ENCODE measurements at regions not wholly inside any gene's neighbourhood (a gene's known extent, or its start where the extent isn't known, plus 50 kb on each side); places are given as distances from the start of the nearest gene placed in this dataset.
A peak's percentile ranks its signal among the peaks of the same experiment; 100 is the strongest.
"Not testable (repeated sequence)": the region's sequence is repeated elsewhere in the genome, so short reads cannot be mapped to it uniquely, and the experiment has no call there.

DNA sequence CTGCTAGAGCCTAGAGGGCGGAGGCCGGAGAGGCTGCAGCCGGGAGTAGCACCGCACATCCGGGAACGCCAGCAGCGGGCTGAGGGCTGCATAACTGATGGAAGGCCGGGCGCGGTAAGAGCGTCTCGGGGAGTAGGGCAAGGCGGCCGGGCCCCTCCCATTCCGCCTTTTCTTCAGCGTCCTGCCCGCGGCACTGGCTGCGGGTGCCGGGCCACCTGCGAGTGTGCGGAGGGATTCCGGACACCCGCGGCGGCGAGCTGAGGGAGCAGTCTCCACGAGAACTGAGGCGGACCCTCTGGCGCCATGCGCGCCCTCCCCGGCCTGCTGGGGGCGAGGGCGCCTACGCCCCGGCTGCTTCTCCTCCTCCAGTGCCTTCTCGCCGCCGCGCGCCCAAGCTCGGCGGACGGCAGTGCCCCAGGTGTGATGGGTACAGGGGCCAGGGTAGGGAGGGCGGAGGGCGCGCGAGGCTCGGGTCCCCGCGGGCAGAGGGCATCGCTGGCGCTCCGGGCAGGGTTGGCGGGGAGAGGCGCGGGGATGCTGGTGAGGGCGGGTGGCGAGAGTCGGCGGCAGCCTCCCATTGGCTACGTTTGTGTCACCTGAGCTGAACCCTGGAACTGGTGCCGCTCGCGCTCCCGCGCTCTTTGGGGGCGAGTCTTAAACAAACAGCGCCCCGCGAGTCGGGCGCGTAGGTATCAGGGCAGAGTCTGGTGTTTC lies 334.4 kb downstream of the SRGAP2C start (continued):
- TF ChIP-seq, protein P1, sequence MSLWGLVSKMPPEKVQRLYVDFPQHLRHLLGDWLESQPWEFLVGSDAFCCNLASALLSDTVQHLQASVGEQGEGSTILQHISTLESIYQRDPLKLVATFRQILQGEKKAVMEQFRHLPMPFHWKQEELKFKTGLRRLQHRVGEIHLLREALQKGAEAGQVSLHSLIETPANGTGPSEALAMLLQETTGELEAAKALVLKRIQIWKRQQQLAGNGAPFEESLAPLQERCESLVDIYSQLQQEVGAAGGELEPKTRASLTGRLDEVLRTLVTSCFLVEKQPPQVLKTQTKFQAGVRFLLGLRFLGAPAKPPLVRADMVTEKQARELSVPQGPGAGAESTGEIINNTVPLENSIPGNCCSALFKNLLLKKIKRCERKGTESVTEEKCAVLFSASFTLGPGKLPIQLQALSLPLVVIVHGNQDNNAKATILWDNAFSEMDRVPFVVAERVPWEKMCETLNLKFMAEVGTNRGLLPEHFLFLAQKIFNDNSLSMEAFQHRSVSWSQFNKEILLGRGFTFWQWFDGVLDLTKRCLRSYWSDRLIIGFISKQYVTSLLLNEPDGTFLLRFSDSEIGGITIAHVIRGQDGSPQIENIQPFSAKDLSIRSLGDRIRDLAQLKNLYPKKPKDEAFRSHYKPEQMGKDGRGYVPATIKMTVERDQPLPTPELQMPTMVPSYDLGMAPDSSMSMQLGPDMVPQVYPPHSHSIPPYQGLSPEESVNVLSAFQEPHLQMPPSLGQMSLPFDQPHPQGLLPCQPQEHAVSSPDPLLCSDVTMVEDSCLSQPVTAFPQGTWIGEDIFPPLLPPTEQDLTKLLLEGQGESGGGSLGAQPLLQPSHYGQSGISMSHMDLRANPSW (CRISPR knock-in tag; conservative IDR thresholded peaks at IDR 0.05; ENCODE audit: low read depth): no peak
- TF ChIP-seq TEAD1 (CRISPR knock-in tag; IDR thresholded peaks at IDR 0.05): peak; percentile 17; the same call in 1 of the 2 replicates
- TF ChIP-seq ZBTB21 (CRISPR knock-in tag; IDR thresholded peaks at IDR 0.05; ENCODE audit: borderline replicate concordance): peak; percentile 20; the same call in 1 of the 2 replicates
- TF ChIP-seq, protein P2, sequence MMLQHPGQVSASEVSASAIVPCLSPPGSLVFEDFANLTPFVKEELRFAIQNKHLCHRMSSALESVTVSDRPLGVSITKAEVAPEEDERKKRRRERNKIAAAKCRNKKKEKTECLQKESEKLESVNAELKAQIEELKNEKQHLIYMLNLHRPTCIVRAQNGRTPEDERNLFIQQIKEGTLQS (CRISPR knock-in tag; conservative IDR thresholded peaks at IDR 0.05): 0 out of 2 replicates have a peak, but pooled peaks have one; percentile 17

DNA sequence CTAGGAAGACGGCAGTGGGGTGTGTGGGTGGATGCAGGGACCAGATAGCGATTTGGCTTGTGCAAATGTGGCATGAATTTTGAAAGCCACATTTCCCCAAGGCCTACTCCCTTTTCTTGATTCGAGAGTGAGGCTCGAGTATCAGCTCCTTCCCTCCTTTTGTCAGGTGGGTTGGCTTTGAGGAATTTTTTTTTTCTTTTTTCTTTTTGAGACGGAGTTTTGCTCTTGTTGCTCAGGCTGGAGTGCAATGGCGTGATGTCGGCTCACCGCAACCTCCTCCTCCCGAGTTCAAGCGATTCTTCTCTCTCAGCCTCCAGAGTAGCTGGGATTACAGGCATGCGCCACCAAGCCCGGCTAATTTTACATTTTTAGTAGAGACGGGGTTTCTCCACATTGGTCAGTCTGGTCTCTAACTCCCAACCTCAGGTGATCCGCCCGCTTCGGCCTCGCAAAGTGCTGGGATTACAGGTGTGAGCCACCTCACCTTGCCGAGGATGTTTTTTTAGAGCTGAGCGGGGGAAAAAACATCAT lies 335.0 kb downstream of the SRGAP2C start:
- not testable (repeated sequence) for ATAC-seq, H3K36me3 Mint-ChIP-seq, H3K9me3 Mint-ChIP-seq
- peak; percentile 21 for DNase-seq (ENCODE audit: low spot score)
- peaks cover 22% of the 10 kb centered on the region for H3K4me1 Mint-ChIP-seq
- H3K4me3 Mint-ChIP-seq: peak overlapping the region; percentile 78
- H3K27ac Mint-ChIP-seq: peak overlapping the region; percentile 80; the same call in 1 of the 2 replicates
- peaks cover 15% of the 10 kb centered on the region for H3K27me3 Mint-ChIP-seq (ENCODE audit: low read depth)
- POLR2A ChIA-PET: interaction anchor here (0.8 to 1.8 kb wide), 4 partner anchors 19 to 565 kb away, joined by 3 to 7 read pairs (median 3); no protein-coding TSS in a partner anchor
- CTCF ChIA-PET: interaction anchor here (1.3 kb wide), 1 partner anchor 19 kb away, joined by 3 read pairs; no protein-coding TSS in a partner anchor

DNA sequence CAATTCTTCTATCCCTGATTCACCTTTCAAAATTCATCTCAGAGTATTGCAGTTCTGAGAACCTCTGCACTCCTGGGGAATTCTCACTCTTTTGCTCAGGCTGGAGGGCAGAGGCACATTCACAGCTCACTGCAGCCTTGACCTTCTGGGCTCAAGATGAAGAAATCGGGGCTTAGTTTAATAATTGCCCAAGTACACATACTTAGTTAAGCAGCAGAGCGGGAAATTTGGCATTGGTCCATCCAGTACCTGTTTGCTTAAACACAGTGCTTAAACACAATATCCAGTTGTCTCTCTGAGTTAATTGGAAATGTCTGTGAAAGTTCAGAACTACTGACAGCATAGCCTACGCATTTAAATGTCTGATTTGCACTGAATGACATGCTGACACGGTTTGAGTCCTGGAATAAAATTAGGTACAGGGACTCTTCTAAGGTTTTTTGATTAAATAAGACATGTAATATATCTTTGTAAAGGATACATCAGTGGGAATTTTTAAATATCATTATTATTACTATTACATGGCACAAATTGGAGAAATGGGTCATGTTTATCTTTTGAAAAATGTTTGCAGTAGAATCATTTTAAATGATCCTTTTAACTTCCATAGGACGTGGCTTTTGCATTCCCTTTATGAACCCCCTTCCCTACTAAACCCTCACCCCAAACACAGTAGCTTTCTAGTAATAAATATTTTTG lies 337.4 kb downstream of the SRGAP2C start:
- no peak for DNase-seq (ENCODE audit: low spot score)
- H3K4me3 Mint-ChIP-seq: no peak overlapping the region
- H3K27ac Mint-ChIP-seq: no peak overlapping the region; the same call in 1 of the 2 replicates
- TF ChIP-seq GABPB1 (CRISPR knock-in tag; IDR thresholded peaks at IDR 0.05): peak; percentile 74
- TF ChIP-seq, protein P3, sequence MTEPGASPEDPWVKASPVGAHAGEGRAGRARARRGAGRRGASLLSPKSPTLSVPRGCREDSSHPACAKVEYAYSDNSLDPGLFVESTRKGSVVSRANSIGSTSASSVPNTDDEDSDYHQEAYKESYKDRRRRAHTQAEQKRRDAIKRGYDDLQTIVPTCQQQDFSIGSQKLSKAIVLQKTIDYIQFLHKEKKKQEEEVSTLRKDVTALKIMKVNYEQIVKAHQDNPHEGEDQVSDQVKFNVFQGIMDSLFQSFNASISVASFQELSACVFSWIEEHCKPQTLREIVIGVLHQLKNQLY (CRISPR knock-in tag; IDR thresholded peaks at IDR 0.05): no peak
- no peaks in the 10 kb centered on the region for H3K36me3 Mint-ChIP-seq
- H3K4me1 Mint-ChIP-seq: peaks cover 22% of the 10 kb centered on the region
- H3K9me3 Mint-ChIP-seq: no peaks in the 10 kb centered on the region
- POLR2A ChIA-PET: no interaction called here
- H3K27me3 Mint-ChIP-seq (ENCODE audit: low read depth): peaks cover 15% of the 10 kb centered on the region
- CTCF ChIA-PET: no interaction called here
- no peak for ATAC-seq

DNA sequence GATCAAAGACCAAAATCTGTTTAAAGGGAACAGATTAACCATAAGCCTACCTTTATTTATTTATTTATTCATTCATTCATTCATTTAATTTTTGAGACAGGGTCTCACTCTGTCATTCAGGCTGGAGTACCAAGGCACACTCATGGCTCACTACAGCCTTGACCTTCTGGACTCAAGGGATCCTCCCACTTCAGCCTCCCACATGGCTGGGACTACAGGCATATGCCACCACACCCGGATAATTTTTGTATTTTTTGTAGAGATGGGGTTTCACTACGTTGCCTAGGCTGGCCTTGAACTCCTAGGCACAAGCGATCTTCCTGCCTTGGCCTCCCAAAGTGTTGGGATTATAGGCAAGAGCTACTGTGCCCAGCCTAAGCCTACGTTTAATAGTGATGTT lies 338.3 kb downstream of the SRGAP2C start:
- DNase-seq (ENCODE audit: low spot score); POLR2A ChIA-PET; H3K4me3 Mint-ChIP-seq; ATAC-seq; H3K9me3 Mint-ChIP-seq; CTCF ChIA-PET; H3K36me3 Mint-ChIP-seq; H3K27ac Mint-ChIP-seq: not testable (repeated sequence)
- peaks cover 15% of the 10 kb centered on the region for H3K27me3 Mint-ChIP-seq (ENCODE audit: low read depth)
- H3K4me1 Mint-ChIP-seq: peaks cover 15% of the 10 kb centered on the region

DNA sequence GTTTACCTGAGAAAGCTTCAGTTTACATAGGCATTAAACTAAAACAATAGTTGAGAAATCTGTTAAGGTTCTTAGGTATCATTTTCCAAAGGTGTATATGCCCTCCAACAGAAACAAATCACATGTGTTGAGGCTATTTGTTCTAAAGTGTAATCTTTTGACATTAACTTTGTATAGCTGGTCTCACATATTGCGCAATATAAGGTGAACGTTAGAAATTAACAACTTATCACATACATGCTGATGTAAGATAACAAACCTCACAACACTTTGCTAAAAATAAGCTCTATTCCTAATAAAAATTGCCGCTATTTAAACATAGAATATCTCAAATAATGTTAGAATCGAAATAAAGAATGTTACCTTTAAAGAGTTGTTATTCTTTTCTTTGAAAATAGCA lies 340.6 kb downstream of the SRGAP2C start:
- Mint-ChIP-seq H3K27ac (no peak overlapping the region), H3K27me3 (ENCODE audit: low read depth) (peaks cover 9% of the 10 kb centered on the region), H3K36me3 (no peaks in the 10 kb centered on the region), H3K4me3 (no peak overlapping the region), H3K4me1 (peaks cover 1% of the 10 kb centered on the region; the same call in 1 of the 2 replicates), H3K9me3 (no peaks in the 10 kb centered on the region)
- ChIA-PET POLR2A (no interaction called here), CTCF (no interaction called here)
- ATAC-seq (no peak), DNase-seq (ENCODE audit: low spot score) (no peak)
- no peak for TF ChIP-seq OVOL2 (CRISPR knock-in tag; IDR thresholded peaks at IDR 0.05; ENCODE audit: borderline replicate concordance)
- TF ChIP-seq, protein P4, sequence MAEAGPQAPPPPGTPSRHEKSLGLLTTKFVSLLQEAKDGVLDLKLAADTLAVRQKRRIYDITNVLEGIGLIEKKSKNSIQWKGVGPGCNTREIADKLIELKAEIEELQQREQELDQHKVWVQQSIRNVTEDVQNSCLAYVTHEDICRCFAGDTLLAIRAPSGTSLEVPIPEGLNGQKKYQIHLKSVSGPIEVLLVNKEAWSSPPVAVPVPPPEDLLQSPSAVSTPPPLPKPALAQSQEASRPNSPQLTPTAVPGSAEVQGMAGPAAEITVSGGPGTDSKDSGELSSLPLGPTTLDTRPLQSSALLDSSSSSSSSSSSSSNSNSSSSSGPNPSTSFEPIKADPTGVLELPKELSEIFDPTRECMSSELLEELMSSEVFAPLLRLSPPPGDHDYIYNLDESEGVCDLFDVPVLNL (CRISPR knock-in tag; IDR thresholded peaks at IDR 0.05; ENCODE audit: borderline replicate concordance, low read depth): no peak

DNA sequence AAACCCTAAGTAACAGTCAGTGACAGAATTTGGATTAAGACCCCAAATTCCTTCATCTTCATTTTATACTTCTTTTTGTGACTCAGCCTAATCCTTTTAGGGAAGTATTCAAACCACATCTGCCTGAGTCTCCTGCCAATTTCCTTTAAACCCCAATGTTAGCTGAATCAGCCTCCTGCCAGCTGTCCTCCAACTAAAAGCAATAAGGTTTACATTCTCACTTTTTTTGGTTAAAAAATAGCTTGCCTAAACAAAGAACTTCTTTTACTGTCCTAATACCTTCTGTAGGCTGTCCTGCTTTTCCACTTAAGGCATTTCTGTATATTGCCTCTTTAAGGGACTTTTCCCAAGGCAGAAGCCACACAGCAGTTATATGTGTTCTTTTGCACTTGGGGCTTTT lies 344.2 kb downstream of the SRGAP2C start:
- H3K4me3 Mint-ChIP-seq; DNase-seq (ENCODE audit: low spot score); H3K27ac Mint-ChIP-seq; ATAC-seq; CTCF ChIA-PET; H3K9me3 Mint-ChIP-seq; H3K36me3 Mint-ChIP-seq; H3K27me3 Mint-ChIP-seq (ENCODE audit: low read depth); POLR2A ChIA-PET; H3K4me1 Mint-ChIP-seq: not testable (repeated sequence)

DNA sequence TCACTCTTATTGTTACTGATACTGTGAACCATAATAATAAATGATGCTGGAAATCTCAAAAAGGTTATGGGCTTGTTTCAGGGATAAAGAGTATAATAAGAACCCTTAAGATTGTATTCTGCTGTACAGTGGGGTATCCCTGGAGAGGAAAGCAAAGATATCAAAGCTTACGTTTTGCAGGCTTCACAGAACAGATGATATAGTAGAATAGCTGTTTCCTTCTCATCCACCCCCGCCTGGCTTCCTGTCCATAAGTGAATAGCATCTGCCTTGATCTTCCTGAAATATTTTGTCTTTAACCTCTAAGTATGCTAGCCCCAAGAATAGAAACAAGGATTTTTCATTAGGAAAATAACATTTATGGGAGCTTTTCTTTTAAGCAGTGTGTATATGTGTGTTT lies 345.3 kb downstream of the SRGAP2C start:
- H3K27me3 Mint-ChIP-seq (ENCODE audit: low read depth); ATAC-seq; H3K4me1 Mint-ChIP-seq; POLR2A ChIA-PET; H3K36me3 Mint-ChIP-seq; H3K9me3 Mint-ChIP-seq; H3K4me3 Mint-ChIP-seq; H3K27ac Mint-ChIP-seq; DNase-seq (ENCODE audit: low spot score); CTCF ChIA-PET: not testable (repeated sequence)

DNA sequence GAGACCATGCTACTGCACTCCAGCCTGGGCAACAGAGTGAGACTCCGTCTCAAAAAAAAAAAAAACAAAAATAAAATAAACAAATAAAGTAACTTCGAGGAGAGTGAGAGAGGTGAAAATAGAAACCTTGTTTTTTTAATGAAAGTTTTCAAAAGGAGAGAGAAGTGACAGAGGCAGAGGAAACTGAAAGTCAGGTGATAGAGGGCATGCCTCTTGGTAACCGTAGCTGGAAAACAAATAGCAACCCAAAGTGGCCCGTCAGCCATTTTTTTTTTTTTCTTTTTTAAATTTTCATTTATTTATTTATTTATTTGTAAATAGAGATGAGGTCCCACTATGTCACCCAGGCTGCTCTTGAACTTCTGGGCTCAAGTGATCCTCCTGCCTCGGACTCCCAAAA lies 347.0 kb downstream of the SRGAP2C start:
- DNase-seq (ENCODE audit: low spot score); POLR2A ChIA-PET; H3K27ac Mint-ChIP-seq; H3K4me3 Mint-ChIP-seq; H3K36me3 Mint-ChIP-seq; CTCF ChIA-PET; H3K4me1 Mint-ChIP-seq; ATAC-seq; H3K27me3 Mint-ChIP-seq (ENCODE audit: low read depth); H3K9me3 Mint-ChIP-seq: not testable (repeated sequence)
